ENCODE measurements at regions not wholly inside any gene's neighbourhood (a gene's known extent, or its start where the extent isn't known, plus 50 kb on each side); places are given as distances from the start of the nearest gene placed in this dataset.

DNA sequence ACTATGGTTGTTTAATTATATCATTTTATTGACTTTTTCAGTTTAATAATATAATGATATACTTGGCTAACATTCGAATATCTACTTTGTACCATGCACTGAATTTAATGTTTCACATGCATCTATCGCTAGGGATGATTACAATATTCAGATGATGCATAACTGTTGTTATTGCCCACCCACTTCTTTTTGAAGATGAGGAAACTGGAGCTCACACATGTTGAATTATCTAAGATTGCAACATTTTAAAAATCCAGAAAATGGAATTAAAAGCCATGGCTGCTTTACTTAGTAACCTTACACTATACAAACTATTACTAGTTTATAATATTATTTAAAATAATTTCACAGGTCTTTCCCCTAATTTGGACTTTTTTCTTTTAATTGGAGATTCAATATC is 171.7 kb downstream of the TLR4 start:
- H3K36me3 ChIP-seq: no peaks in the 10 kb centered on the region
- no peak overlapping the region for H3K4me3 ChIP-seq (ENCODE audit: low read depth, low read length)
- H3K27me3 ChIP-seq (ENCODE audit: insufficient read depth, low read depth, severe bottlenecking): no peaks in the 10 kb centered on the region
- H3K9me3 ChIP-seq (ENCODE audit: severe bottlenecking): no peaks in the 10 kb centered on the region
- TF ChIP-seq CTCF (IDR thresholded peaks at IDR 0.05; ENCODE audit: low read depth, low read length): no peak
- no peak for DNase-seq
- no peak overlapping the region for H3K27ac ChIP-seq

GRCh38 chr9:117882171-117882570 is 178.0 kb downstream of the TLR4 start:
- no peak overlapping the region for H3K27ac ChIP-seq
- DNase-seq: no peak
- H3K36me3 ChIP-seq: no peaks in the 10 kb centered on the region
- no peaks in the 10 kb centered on the region for H3K27me3 ChIP-seq (ENCODE audit: insufficient read depth, low read depth, severe bottlenecking)
- no peak for TF ChIP-seq CTCF (IDR thresholded peaks at IDR 0.05; ENCODE audit: low read depth, low read length)
- H3K9me3 ChIP-seq (ENCODE audit: severe bottlenecking): no peaks in the 10 kb centered on the region
- H3K4me3 ChIP-seq (ENCODE audit: low read depth, low read length): no peak overlapping the region

- Histone ChIP-seq H3K27ac (no peak overlapping the region), H3K36me3 (no peaks in the 10 kb centered on the region), H3K27me3 (ENCODE audit: insufficient read depth, low read depth, severe bottlenecking) (no peaks in the 10 kb centered on the region), H3K9me3 (ENCODE audit: severe bottlenecking) (no peaks in the 10 kb centered on the region), H3K4me3 (ENCODE audit: low read depth, low read length) (no peak overlapping the region)
- no peak for DNase-seq
- TF ChIP-seq CTCF (IDR thresholded peaks at IDR 0.05; ENCODE audit: low read depth, low read length): no peak
These were observed 182.4 kb downstream of the TLR4 start for GRCh38 chr9:117886616-117887015.

DNA sequence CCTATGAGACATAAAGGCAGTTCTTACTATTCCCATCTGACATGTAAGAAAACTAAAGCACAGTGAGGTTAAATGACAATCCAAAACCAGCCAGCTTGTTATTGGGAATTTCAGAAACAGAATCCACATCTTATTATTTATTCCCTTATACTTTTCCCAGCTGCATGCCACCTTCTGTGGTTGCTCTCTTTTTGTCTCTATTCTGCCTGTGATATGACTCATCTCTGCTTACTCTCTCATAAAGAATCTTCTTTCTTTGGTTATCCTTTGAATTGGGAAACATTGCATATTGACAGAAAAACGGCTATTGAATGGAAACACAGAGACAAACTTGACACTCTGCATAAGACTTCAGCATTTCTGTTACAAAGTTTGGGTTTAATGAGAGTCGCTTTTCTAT is 183.2 kb downstream of the TLR4 start:
- no peaks in the 10 kb centered on the region for H3K36me3 ChIP-seq
- no peaks in the 10 kb centered on the region for H3K9me3 ChIP-seq (ENCODE audit: severe bottlenecking)
- no peak for TF ChIP-seq CTCF (IDR thresholded peaks at IDR 0.05; ENCODE audit: low read depth, low read length)
- H3K27me3 ChIP-seq (ENCODE audit: insufficient read depth, low read depth, severe bottlenecking): no peaks in the 10 kb centered on the region
- no peak for DNase-seq
- no peak overlapping the region for H3K27ac ChIP-seq
- no peak overlapping the region for H3K4me3 ChIP-seq (ENCODE audit: low read depth, low read length)

GRCh38 chr9:117887941-117888340 is 183.7 kb downstream of the TLR4 start:
- DNase-seq: no peak
- Histone ChIP-seq H3K9me3 (ENCODE audit: severe bottlenecking) (no peaks in the 10 kb centered on the region), H3K4me3 (ENCODE audit: low read depth, low read length) (no peak overlapping the region)

More at GRCh38 chr9:117887941-117888340, 183.7 kb downstream of the TLR4 start:
- TF ChIP-seq CTCF (IDR thresholded peaks at IDR 0.05; ENCODE audit: low read depth, low read length): no peak
- Histone ChIP-seq H3K27ac (no peak overlapping the region), H3K27me3 (ENCODE audit: insufficient read depth, low read depth, severe bottlenecking) (no peaks in the 10 kb centered on the region), H3K36me3 (no peaks in the 10 kb centered on the region)

Measured in WERI-Rb-1 (cell line).